ENCODE measurements at regions not wholly inside any gene's neighbourhood (a gene's known extent, or its start where the extent isn't known, plus 50 kb on each side); places are given as distances from the start of the nearest gene placed in this dataset.

DNA sequence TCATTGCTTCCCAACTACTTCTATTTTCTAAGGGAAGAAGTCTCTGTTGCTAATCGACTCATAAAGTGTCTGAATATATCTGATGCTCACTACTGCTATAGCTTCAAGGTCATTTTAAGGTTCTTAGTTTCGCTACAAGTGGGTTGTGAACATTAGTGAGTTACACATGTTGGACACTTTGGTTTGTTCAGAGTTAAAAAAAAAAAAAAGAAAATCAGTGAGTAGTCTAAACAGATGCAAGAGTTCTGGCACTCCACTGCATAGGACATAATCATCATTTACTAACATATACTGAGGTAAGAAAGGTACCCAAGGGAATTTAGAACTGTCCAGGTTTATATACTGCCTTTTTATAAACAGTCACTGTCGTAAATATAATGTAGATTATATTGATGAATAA is 108.8 kb downstream of the KLF12 start:
- H3K4me2 ChIP-seq (ENCODE audit: low read length) = no peak overlapping the region
- H3K9me3 ChIP-seq (ENCODE audit: low read length) = no peaks in the 10 kb centered on the region
- H3F3A ChIP-seq (ENCODE audit: insufficient read depth, low read length, poor library complexity, severe bottlenecking) = no peaks in the 10 kb centered on the region
- peaks cover 7% of the 10 kb centered on the region for H3K79me2 ChIP-seq (replicated peaks; ENCODE audit: insufficient read depth, low read length)
- no peaks in the 10 kb centered on the region for H3K9me2 ChIP-seq (ENCODE audit: insufficient read depth, low read length)
- TF ChIP-seq EP300 (conservative IDR thresholded peaks at IDR 0.05; ENCODE audit: poor library complexity, severe bottlenecking) (no peak), RAD21 (conservative IDR thresholded peaks at IDR 0.05) (no peak), MXI1 (conservative IDR thresholded peaks at IDR 0.05; ENCODE audit: poor library complexity, severe bottlenecking) (no peak), POLR2AphosphoS5 (IDR thresholded peaks at IDR 0.05) (no peak), TAF1 (IDR thresholded peaks at IDR 0.05; ENCODE audit: low read depth) (no peak), EZH2 (IDR thresholded peaks at IDR 0.05; ENCODE audit: borderline replicate concordance, insufficient read depth, low read length, poor library complexity, severe bottlenecking) (no peak)
- no peaks in the 10 kb centered on the region for H3K36me3 ChIP-seq (ENCODE audit: insufficient read depth, low read length)
- no peak overlapping the region for H3K4me3 ChIP-seq (ENCODE audit: low read length)
- H3K9ac ChIP-seq (ENCODE audit: low read length) = no peak overlapping the region
- no peak overlapping the region for H3K27ac ChIP-seq (ENCODE audit: low read length)
- H2AFZ ChIP-seq (ENCODE audit: low read depth, low read length) = no peak overlapping the region
- H3K27me3 ChIP-seq (ENCODE audit: insufficient read depth, low read depth, low read length) = no peaks in the 10 kb centered on the region
- H4K20me1 ChIP-seq (ENCODE audit: insufficient read depth) = no peaks in the 10 kb centered on the region

DNA sequence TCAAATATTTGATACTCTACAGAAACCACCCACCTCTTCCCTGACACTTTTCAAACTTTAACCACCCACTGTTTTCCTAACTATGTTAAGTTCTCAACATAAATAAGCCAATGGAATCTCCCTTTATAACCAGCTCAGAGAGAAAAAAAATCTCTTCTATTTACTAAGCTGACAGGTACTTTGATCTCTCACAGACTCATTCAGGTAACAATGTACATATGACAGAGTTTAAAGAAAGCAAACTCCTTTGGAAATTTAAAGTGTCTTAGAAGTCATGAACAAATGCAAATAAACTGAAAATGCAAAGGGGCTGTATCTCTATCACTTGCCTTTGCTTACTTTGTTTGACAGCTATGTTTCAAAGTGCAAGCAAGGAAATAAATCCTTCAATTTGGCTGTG is 109.3 kb downstream of the KLF12 start:
- no peak overlapping the region for H3K27ac ChIP-seq (ENCODE audit: low read length)
- no peak overlapping the region for H3K4me3 ChIP-seq (ENCODE audit: low read length)
- no peaks in the 10 kb centered on the region for H3K9me2 ChIP-seq (ENCODE audit: insufficient read depth, low read length)
- no peaks in the 10 kb centered on the region for H3K27me3 ChIP-seq (ENCODE audit: insufficient read depth, low read depth, low read length)
- no peaks in the 10 kb centered on the region for H3K9me3 ChIP-seq (ENCODE audit: low read length)
- no peaks in the 10 kb centered on the region for H4K20me1 ChIP-seq (ENCODE audit: insufficient read depth)
- no peaks in the 10 kb centered on the region for H3K36me3 ChIP-seq (ENCODE audit: insufficient read depth, low read length)
- H3K9ac ChIP-seq (ENCODE audit: low read length) = no peak overlapping the region
- no peak overlapping the region for H2AFZ ChIP-seq (ENCODE audit: low read depth, low read length)
- H3F3A ChIP-seq (ENCODE audit: insufficient read depth, low read length, poor library complexity, severe bottlenecking) = no peaks in the 10 kb centered on the region
- peaks cover 11% of the 10 kb centered on the region for H3K79me2 ChIP-seq (replicated peaks; ENCODE audit: insufficient read depth, low read length)
- TF ChIP-seq EZH2 (IDR thresholded peaks at IDR 0.05; ENCODE audit: borderline replicate concordance, insufficient read depth, low read length, poor library complexity, severe bottlenecking) (no peak), RAD21 (conservative IDR thresholded peaks at IDR 0.05) (no peak), TAF1 (IDR thresholded peaks at IDR 0.05; ENCODE audit: low read depth) (no peak), SMC3 (conservative IDR thresholded peaks at IDR 0.05; ENCODE audit: poor library complexity) (no peak), MXI1 (conservative IDR thresholded peaks at IDR 0.05; ENCODE audit: poor library complexity, severe bottlenecking) (no peak), EP300 (conservative IDR thresholded peaks at IDR 0.05; ENCODE audit: poor library complexity, severe bottlenecking) (no peak), POLR2AphosphoS5 (IDR thresholded peaks at IDR 0.05) (no peak)
- TF ChIP-seq, protein P1, sequence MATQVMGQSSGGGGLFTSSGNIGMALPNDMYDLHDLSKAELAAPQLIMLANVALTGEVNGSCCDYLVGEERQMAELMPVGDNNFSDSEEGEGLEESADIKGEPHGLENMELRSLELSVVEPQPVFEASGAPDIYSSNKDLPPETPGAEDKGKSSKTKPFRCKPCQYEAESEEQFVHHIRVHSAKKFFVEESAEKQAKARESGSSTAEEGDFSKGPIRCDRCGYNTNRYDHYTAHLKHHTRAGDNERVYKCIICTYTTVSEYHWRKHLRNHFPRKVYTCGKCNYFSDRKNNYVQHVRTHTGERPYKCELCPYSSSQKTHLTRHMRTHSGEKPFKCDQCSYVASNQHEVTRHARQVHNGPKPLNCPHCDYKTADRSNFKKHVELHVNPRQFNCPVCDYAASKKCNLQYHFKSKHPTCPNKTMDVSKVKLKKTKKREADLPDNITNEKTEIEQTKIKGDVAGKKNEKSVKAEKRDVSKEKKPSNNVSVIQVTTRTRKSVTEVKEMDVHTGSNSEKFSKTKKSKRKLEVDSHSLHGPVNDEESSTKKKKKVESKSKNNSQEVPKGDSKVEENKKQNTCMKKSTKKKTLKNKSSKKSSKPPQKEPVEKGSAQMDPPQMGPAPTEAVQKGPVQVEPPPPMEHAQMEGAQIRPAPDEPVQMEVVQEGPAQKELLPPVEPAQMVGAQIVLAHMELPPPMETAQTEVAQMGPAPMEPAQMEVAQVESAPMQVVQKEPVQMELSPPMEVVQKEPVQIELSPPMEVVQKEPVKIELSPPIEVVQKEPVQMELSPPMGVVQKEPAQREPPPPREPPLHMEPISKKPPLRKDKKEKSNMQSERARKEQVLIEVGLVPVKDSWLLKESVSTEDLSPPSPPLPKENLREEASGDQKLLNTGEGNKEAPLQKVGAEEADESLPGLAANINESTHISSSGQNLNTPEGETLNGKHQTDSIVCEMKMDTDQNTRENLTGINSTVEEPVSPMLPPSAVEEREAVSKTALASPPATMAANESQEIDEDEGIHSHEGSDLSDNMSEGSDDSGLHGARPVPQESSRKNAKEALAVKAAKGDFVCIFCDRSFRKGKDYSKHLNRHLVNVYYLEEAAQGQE (IDR thresholded peaks at IDR 0.05; ENCODE audit: borderline replicate concordance) = no peak
- TF ChIP-seq, protein P2, sequence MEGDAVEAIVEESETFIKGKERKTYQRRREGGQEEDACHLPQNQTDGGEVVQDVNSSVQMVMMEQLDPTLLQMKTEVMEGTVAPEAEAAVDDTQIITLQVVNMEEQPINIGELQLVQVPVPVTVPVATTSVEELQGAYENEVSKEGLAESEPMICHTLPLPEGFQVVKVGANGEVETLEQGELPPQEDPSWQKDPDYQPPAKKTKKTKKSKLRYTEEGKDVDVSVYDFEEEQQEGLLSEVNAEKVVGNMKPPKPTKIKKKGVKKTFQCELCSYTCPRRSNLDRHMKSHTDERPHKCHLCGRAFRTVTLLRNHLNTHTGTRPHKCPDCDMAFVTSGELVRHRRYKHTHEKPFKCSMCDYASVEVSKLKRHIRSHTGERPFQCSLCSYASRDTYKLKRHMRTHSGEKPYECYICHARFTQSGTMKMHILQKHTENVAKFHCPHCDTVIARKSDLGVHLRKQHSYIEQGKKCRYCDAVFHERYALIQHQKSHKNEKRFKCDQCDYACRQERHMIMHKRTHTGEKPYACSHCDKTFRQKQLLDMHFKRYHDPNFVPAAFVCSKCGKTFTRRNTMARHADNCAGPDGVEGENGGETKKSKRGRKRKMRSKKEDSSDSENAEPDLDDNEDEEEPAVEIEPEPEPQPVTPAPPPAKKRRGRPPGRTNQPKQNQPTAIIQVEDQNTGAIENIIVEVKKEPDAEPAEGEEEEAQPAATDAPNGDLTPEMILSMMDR (IDR thresholded peaks at IDR 0.05; ENCODE audit: poor library complexity, severe bottlenecking) = no peak
- H3K4me2 ChIP-seq (ENCODE audit: low read length) = no peak overlapping the region

Measured in neural cell (in vitro differentiated cells).